GM12892 (cell line): ENCODE measurements at regions not wholly inside any gene's neighbourhood (a gene's known extent, or its start where the extent isn't known, plus 50 kb on each side); places are given as distances from the start of the nearest gene placed in this dataset.

Experiments used
- POLR2A ChIP-seq: IDR thresholded peaks from 2 replicates; pipeline ENCODE4 v1.6.1; 2011; ENCODE audit warnings: low read depth, low read length, control low read depth
- POLR2AphosphoS5 ChIP-seq: IDR thresholded peaks from 2 replicates; pipeline ENCODE4 v1.6.1; 2011; ENCODE audit warnings: low read depth, low read length, control low read depth
- TAF1 ChIP-seq: IDR thresholded peaks from 2 replicates; pipeline ENCODE4 v1.6.1; 2011; ENCODE audit warnings: low read depth, mild to moderate bottlenecking, control low read depth, low read length, borderline replicate concordance

DNA sequence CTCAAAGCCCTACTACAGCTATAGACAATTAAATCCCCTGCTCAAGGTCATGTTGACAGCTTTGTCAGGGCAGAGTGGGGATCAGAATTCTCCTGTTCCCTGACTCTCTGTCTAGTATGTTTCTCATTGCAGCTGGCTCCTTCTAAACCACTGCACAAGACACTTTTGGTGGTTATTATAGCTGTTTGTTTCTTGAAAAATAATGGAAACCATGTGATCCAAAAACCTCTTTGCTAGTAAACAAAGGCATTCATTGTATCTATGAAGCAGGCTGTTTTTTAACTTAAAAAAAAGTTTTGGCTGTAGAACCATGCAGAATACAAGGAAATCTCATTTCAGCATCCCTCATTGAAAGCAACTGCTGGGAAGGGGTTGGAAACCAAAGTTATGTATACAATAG is 352.5 kb upstream of the EPHA4 start:
- TF ChIP-seq POLR2A, result no peak
- no peak for TF ChIP-seq TAF1
- TF ChIP-seq POLR2AphosphoS5, result no peak
